HG02678 (cell line): ENCODE measurements at regions not wholly inside any gene's neighbourhood (a gene's known extent, or its start where the extent isn't known, plus 50 kb on each side); places are given as distances from the start of the nearest gene placed in this dataset.

Experiments
- ATAC-seq: cut with Tn5 transposase; IDR thresholded peaks from one replicate; pipeline ENCODE4 v1.9.1; 2021; ENCODE audit warnings: mild to moderate bottlenecking, moderate library complexity; ENCODE audit not compliant: unreplicated experiment

DNA sequence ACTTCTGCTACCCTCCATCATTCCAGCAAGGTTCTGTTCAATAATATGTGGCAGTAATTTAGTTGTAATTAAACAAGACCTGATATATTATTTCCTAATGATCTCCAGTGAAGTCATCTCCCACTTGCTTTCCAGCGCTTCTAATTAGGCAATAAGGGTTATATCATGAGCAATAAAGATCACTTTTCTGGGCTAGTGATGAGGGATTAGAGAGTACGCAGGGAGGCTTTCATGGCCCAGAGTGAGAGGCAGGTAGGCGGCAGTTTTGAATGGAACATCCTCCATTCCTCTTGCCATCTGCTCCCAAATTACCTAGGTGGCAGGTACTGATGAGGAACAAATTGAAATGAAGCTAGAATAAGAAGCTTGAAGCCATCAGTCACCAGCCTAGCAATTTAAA lies 358.1 kb upstream of the SYT4 start:
- ATAC-seq, result no peak

GRCh38 chr18:43642727-43643330 lies 365.5 kb upstream of the SYT4 start:
- no peak for ATAC-seq

DNA sequence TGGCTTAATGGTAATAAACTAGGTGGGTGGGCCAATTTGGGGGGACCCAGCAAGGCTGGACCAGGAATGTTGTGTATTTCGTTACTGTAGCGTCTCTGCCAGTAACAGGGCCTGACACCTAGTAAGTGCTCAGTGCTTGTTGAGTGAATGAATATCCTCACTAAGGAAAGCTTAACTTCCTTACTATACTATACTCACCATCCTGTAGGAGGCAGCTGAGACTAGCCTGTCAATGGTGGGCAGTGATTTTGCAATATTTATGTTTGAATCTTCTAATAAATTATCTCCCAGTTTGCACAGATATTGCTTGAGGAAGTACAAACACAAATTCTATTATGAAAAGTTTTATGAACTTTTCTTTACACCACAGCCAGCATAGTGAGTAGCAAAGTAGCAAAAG lies 370.7 kb upstream of the SYT4 start:
- no peak for ATAC-seq

GRCh38 chr18:43649649-43650357 lies 372.5 kb upstream of the SYT4 start:
- no peak for ATAC-seq

GRCh38 chr18:43650426-43650825 lies 373.1 kb upstream of the SYT4 start:
- ATAC-seq, result no peak

DNA sequence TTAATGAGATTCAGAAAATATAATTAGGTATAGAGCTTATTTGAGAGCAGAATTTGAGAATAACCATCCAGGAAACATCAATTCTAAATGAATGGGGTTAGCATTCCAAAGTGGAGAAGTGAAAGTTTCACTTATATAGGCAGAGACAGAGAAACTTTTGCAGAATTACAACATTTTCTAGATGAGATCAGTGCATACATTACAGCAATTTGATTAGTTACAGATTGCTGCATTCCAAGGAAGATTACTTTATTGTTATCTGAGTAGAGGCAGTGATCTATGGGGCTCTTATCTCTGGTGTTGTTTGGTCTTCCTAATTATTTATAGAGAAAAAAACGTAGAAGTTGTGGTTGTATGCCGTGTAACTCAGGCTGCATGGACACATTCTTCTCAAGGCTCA lies 373.8 kb upstream of the SYT4 start:
- ATAC-seq, result no peak

DNA sequence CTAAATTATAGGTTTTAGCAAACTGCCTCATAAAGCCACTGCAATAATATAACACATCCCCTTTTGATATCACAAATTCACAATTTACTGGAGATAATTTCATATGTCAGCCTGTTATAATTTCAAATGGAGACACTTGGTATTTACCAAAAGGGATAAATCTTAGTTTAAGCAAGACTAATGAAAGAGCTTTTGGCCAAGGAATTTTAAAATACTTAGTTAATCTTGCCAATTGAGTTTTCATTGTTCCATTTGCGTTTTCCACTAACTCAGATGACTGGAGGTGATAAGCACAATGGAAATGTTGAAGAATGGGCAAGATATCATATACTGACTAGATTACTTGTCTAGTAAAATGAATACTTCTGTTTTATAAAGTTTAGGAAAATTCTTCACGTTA lies 379.3 kb upstream of the SYT4 start:
- no peak for ATAC-seq

DNA sequence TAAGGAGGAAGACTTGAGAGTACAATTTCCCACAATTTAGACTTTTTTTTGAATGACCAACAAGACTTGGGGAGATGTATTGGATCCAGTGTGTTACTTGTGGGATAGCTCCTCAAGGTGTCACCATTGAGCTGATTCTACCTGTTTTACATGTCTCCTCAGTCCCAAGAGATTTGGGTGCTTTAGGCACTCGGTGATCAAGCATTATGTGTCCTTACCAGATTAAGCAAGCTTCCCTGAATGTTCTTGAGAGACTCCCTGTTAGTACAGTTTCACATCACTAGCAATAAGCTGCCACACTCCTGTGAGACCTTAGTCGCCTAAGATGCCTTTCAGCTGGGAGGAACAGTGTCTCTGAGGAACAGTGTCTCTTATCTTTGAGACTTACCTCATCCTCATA lies 384.3 kb upstream of the SYT4 start:
- peak; percentile 64 for ATAC-seq

- ATAC-seq, result no peak
Observed at GRCh38 chr18:43662657-43663056, 385.4 kb upstream of the SYT4 start.

GRCh38 chr18:43663159-43663558 lies 385.9 kb upstream of the SYT4 start:
- no peak for ATAC-seq

- no peak for ATAC-seq
Observed at GRCh38 chr18:43664487-43665008, 387.3 kb upstream of the SYT4 start.

DNA sequence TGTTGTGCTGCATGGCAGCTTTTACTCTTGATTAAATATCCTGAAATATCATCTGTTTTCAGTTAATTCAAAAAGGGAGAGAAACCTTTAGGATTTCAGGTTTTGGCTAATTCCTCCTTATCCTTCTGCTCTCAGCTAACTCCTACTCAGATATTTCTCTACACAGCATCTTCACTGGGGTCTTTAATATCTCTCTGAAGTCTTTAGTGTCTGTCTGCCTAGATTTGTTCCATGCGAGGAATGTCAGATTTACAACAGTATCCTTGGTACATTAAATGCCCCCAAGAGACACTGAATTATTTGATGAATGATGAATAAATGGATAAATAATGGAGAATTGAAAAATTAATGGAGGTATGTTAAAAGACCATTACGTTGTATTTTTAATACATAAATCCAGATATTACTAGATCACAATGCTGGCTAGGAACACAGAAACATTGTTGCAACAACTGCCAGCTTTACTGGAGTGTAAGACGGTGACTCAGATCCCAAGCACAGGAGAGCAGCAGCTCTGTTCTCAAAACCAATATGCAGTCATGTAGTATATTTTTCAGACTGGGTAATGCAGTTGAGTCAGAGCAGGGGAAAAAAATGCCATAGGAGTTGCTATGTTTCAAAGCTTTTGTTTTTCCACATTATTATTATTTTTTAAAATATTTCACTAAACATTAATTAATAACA lies 388.0 kb upstream of the SYT4 start:
- ATAC-seq, result no peak

DNA sequence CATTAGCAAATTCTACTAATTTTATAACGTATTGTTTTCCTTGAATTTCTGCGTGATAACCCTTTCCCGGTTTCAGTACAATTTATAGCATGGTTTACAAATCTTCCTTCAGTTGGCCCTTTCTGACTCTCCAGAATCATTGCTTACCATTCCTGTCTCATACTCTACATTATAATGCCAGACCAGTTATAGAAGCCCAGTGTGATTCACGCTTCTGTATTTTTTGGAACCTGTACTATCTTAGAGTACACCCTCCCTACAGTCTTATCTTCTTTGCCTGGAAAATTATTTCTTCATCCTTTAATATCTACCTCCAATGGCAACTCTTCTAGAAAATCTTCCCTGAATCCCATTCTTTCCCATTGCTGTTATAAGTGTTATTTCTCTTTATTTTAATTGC lies 391.6 kb upstream of the SYT4 start:
- no peak for ATAC-seq

- ATAC-seq, result no peak
Observed at GRCh38 chr18:43671431-43671830, 394.1 kb upstream of the SYT4 start.

DNA sequence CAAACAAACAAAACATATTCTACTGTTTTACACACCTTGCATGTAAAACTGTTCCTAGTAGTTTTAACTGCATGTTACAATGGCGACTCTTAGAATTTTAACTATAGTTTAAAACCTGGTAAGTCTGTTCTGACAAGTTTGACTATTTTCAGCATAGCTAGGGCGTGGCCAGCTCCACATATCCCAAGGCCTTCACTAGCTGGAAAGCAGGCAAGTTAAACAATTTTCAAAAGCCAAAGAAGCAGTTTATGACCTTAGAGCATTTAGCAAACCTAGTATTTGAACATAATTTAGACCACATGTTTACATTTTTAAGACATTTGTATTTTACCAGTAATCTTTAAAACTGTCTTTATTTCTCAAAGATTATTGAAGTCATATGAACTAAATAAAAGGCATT lies 402.8 kb upstream of the SYT4 start:
- ATAC-seq, result no peak

GRCh38 chr18:43681661-43682060 lies 404.4 kb upstream of the SYT4 start:
- no peak for ATAC-seq

DNA sequence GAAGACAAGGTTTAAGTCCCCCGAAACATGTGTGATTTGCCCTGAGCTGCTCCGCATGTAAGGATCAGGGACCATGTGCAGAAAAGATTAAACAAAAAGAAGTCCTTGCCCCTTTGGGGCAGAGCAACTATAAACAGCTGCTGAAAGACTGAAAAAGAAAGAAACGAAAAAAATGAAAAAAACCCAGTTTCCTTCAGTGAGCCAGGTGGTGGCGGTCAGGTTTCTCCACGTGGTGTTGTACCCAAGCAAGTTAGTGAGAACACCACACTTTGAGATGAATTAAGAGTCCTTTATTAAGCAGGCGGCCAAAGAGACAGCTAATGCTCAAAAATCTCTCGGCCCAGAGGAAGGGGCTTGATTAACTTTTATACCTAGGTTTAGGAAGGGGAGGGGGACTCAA lies 404.9 kb upstream of the SYT4 start:
- ATAC-seq, result no peak

GRCh38 chr18:43686709-43687108 lies 409.4 kb upstream of the SYT4 start:
- ATAC-seq, result no peak

GRCh38 chr18:43692099-43692690 lies 414.9 kb upstream of the SYT4 start:
- no peak for ATAC-seq

DNA sequence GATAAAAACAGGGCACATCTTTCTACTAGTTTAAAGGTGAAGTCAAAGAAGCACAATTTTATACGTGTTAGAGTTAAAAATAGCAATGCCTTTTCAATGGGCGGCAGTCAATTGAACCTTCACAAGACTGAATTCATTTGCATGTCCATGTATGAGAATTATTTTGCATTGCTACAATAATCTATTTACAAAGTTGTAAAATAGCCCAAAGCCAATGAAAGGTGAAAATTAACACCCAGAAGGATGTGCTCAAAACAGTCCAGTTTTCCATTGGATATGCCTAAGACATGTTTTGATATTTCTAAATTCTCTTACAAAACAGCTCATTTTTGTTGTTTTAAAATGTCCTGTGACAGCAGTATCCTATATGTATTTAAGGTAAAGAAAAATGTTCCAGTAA lies 425.1 kb upstream of the SYT4 start:
- ATAC-seq, result no peak

DNA sequence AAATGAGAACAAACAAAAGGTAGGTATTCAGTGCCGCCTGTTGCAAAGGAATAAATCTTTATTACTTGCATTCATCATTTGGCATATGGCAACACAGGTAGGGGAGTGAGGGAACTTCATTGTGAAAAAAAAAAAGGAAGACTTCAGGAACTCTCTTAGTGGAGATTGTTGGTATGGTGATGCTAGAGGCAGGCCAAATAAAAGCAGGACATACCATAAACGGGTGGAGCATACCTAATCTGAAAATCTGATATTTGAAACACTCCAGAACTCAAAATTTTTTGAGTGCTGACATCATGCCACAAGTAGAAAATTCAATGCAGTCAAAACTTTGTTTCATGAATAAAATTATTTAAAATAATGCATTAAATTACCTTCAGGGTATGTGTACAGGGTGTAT lies 425.8 kb upstream of the SYT4 start:
- no peak for ATAC-seq

GRCh38 chr18:43705850-43706249 lies 428.6 kb upstream of the SYT4 start:
- ATAC-seq, result no peak
